IMR-90 (cell line): ENCODE measurements at regions not wholly inside any gene's neighbourhood (a gene's known extent, or its start where the extent isn't known, plus 50 kb on each side); places are given as distances from the start of the nearest gene placed in this dataset.
A peak's percentile ranks its signal among the peaks of the same experiment; 100 is the strongest.

Experiments
- ATAC-seq: fragments of 200-7000 bp; cut with Tn5 transposase; 2 replicates; pipeline ENCODE4 v1.9.1; 2020; ENCODE audit warnings: low read depth, mild to moderate bottlenecking, moderate library complexity
- BruUV-seq: library from RNA; stranded (reverse); fragments of 400-500 nt; replicated peaks from 2 replicates; lab custom pipeline; 2021; lab: Mats Ljungman, UMichigan
- CTCF ChIA-PET: fragments of 300-600 bp; formaldehyde crosslinking; extraction: SDS; loops from one replicate; lab custom pipeline; 2021; ENCODE audit warnings: antibody characterized with exemption; lab: Yijun Ruan, JAX
- POLR2A ChIA-PET: fragments of 300-600 bp; sonication (Branson Sonifier 250); formaldehyde crosslinking; loops from one replicate; lab custom pipeline; 2022; ENCODE audit warnings: antibody characterized with exemption; ENCODE audit not compliant: unreplicated experiment; lab: Charles Lee
- DNase-seq: peaks from one replicate; pipeline ENCODE4 v3.0.0; 2013
- H2AFZ ChIP-seq: replicated peaks from 2 replicates; pipeline ENCODE3; 2013; ENCODE audit warnings: low read length, mild to moderate bottlenecking; ENCODE audit not compliant: poor library complexity
- H2AK5ac ChIP-seq: 2 replicates; pipeline ENCODE4 v1.6.1; 2013; ENCODE audit warnings: low read depth, low read length, inconsistent platforms
- H2AK9ac ChIP-seq: replicated peaks from 2 replicates; pipeline ENCODE3; 2013; ENCODE audit warnings: mild to moderate bottlenecking, low read depth, low read length, moderate library complexity; ENCODE audit not compliant: poor library complexity
- H2BK120ac ChIP-seq: 2 replicates; pipeline ENCODE4 v1.6.1; 2013; ENCODE audit warnings: low read depth, low read length, inconsistent platforms
- H2BK15ac ChIP-seq: 3 replicates; pipeline ENCODE4 v1.6.1; 2013; ENCODE audit warnings: low read depth, low read length, inconsistent platforms
- H2BK20ac ChIP-seq: 2 replicates; pipeline ENCODE4 v1.6.1; 2013; ENCODE audit warnings: low read depth, mild to moderate bottlenecking, inconsistent platforms, low read length, moderate library complexity
- H2BK5ac ChIP-seq: 2 replicates; pipeline ENCODE4 v1.6.1; 2013; ENCODE audit warnings: mild to moderate bottlenecking, low read depth, low read length, inconsistent platforms; ENCODE audit not compliant: poor library complexity, severe bottlenecking
- H3K14ac ChIP-seq: replicated peaks from 2 replicates; pipeline ENCODE4 v1.6.1; 2013; ENCODE audit warnings: low read depth, low read length, inconsistent platforms
- H3K18ac ChIP-seq: 2 replicates; pipeline ENCODE4 v1.6.1; 2013; ENCODE audit warnings: low read depth, low read length, control low read depth
- H3K23ac ChIP-seq: 2 replicates; pipeline ENCODE4 v1.6.1; 2013; ENCODE audit warnings: low read depth, low read length, inconsistent platforms
- H3K27ac ChIP-seq: 2 replicates; pipeline ENCODE4 v1.5.1; 2013; ENCODE audit warnings: mild to moderate bottlenecking, control low read depth, low read length; ENCODE audit not compliant: insufficient read depth
- H3K27me3 ChIP-seq: 2 replicates; pipeline ENCODE4 v1.6.1; 2013; ENCODE audit warnings: low read length; ENCODE audit not compliant: control insufficient read depth, insufficient read depth
- H3K36me3 ChIP-seq: 2 replicates; pipeline ENCODE4 v1.6.1; 2013; ENCODE audit warnings: low read length, mixed read lengths; ENCODE audit not compliant: control insufficient read depth, insufficient read depth
- H3K4ac ChIP-seq: 2 replicates; pipeline ENCODE4 v1.6.1; 2013; ENCODE audit warnings: low read depth, low read length, inconsistent platforms
- H3K4me1 ChIP-seq: 2 replicates; pipeline ENCODE4 v1.6.1; 2013; ENCODE audit warnings: low read length, mixed read lengths; ENCODE audit not compliant: control insufficient read depth, insufficient read depth
- H3K4me2 ChIP-seq: 2 replicates; pipeline ENCODE4 v1.6.1; 2013; ENCODE audit warnings: low read depth, mild to moderate bottlenecking, control low read depth, low read length, moderate library complexity
- H3K4me3 ChIP-seq: 2 replicates; pipeline ENCODE4 v1.5.1; 2013; ENCODE audit warnings: low read depth, mild to moderate bottlenecking, control low read depth, low read length, moderate library complexity; ENCODE audit not compliant: insufficient read depth
- H3K56ac ChIP-seq: 2 replicates; pipeline ENCODE4 v1.6.1; 2013; ENCODE audit warnings: low read length, inconsistent platforms; ENCODE audit not compliant: insufficient read depth; ENCODE audit errors: extremely low read depth
- H3K79me1 ChIP-seq, 2 experiments: 2 replicates each; pipeline ENCODE4 v1.6.1; 2013; ENCODE audit warnings: low read length in 2 of 2, inconsistent platforms in 1 of 2, low read depth in 1 of 2
- H3K9ac ChIP-seq: 2 replicates; pipeline ENCODE4 v1.6.1; 2013; ENCODE audit warnings: low read depth, low read length, control low read depth
- H3K9me1 ChIP-seq: 2 replicates; pipeline ENCODE4 v1.6.1; 2013; ENCODE audit warnings: low read length, inconsistent platforms; ENCODE audit not compliant: insufficient read depth
- H3K9me3 ChIP-seq: 2 replicates; pipeline ENCODE4 v1.6.1; 2013; ENCODE audit warnings: low read length; ENCODE audit not compliant: control insufficient read depth, insufficient read depth
- H4K20me1 ChIP-seq: 2 replicates; pipeline ENCODE4 v1.6.1; 2013; ENCODE audit warnings: low read length, inconsistent platforms; ENCODE audit not compliant: insufficient read depth
- H4K5ac ChIP-seq: 2 replicates; pipeline ENCODE4 v1.6.1; 2013; ENCODE audit warnings: mild to moderate bottlenecking, low read depth, low read length, control low read depth
- H4K8ac ChIP-seq, 2 experiments: 2 replicates each; pipeline ENCODE4 v1.6.1; 2013; ENCODE audit warnings: low read depth in 2 of 2, low read length in 2 of 2, control low read depth in 1 of 2, inconsistent platforms in 1 of 2
- H4K91ac ChIP-seq: 2 replicates; pipeline ENCODE4 v1.6.1; 2013; ENCODE audit warnings: low read depth, low read length, inconsistent platforms; ENCODE audit not compliant: insufficient read depth
- FOS ChIP-seq: fragments of 150-350 bp; IDR thresholded peaks from 2 replicates; pipeline ENCODE4 v1.6.1; 2016; ENCODE audit warnings: low read depth, low read length
- MAFK ChIP-seq: IDR thresholded peaks from 2 replicates; pipeline ENCODE4 v1.6.1; 2012; ENCODE audit warnings: low read depth, low read length, improper control_type of control experiment
- MAZ ChIP-seq: IDR thresholded peaks from 2 replicates; pipeline ENCODE4 v1.6.1; 2012; ENCODE audit warnings: low read depth, mild to moderate bottlenecking, low read length, improper control_type of control experiment, moderate library complexity, borderline replicate concordance
- MXI1 ChIP-seq: IDR thresholded peaks from 2 replicates; pipeline ENCODE4 v1.6.1; 2012; ENCODE audit warnings: low read depth, mild to moderate bottlenecking, low read length, moderate library complexity, borderline replicate concordance
- NFE2L2 ChIP-seq: fragments of 150-350 bp; IDR thresholded peaks from 2 replicates; pipeline ENCODE4 v1.6.1; 2016; ENCODE audit warnings: low read depth, mild to moderate bottlenecking, low read length
- POLR2A ChIP-seq: IDR thresholded peaks from 2 replicates; pipeline ENCODE4 v1.6.1; 2012; ENCODE audit warnings: mild to moderate bottlenecking, low read depth, low read length
- RAD21 ChIP-seq: IDR thresholded peaks from 2 replicates; pipeline ENCODE4 v1.6.1; 2012; ENCODE audit warnings: low read length, improper control_type of control experiment
- RCOR1 ChIP-seq: IDR thresholded peaks from 2 replicates; pipeline ENCODE4 v1.6.1; 2012; ENCODE audit warnings: mild to moderate bottlenecking, low read length, improper control_type of control experiment; ENCODE audit not compliant: insufficient replicate concordance
- SMC3 ChIP-seq: fragments of 150-350 bp; IDR thresholded peaks from 2 replicates; pipeline ENCODE4 v1.6.1; 2016; ENCODE audit warnings: low read depth, mild to moderate bottlenecking, antibody characterized with exemption, low read length, moderate library complexity
- WGBS, 2 experiments: methylation state at CpG; one replicate each; pipeline versions ENCODE4 v1.1.5 to v1.1.7; 2013; ENCODE audit warnings: missing lambda C conversion rate in 2 of 2; ENCODE audit not compliant: insufficient read length in 1 of 2; ENCODE audit errors: extremely low coverage in 2 of 2; 5-methylcytosine and 5-hydroxymethylcytosine counted together
- dilution Hi-C: fragments of 300-500 bp; cut with HindIII; formaldehyde crosslinking; loops from one replicate; pipeline ENCODE4 v1.14.3; 2018; ENCODE audit warnings: low sequenced_read_pairs; ENCODE audit not compliant: unreplicated experiment
- in situ Hi-C: fragments of 300-500 bp; cut with MboI; formaldehyde crosslinking; loops from 3 replicates; pipeline ENCODE4 v1.14.3; 2019; ENCODE audit warnings: low sequenced_read_pairs, inconsistent platforms, mixed read lengths
- intact Hi-C: fragments of 100-400 bp; cut with micrococcal nuclease; formaldehyde crosslinking; loops from 2 replicates; pipeline ENCODE4 v1.10.0; 2022
- TF ChIP-seq, protein P1 (sequence below): fragments of 150-350 bp; IDR thresholded peaks from 2 replicates; pipeline ENCODE4 v1.6.1; 2016; ENCODE audit warnings: low read depth, mild to moderate bottlenecking, low read length, moderate library complexity, borderline replicate concordance

DNA sequence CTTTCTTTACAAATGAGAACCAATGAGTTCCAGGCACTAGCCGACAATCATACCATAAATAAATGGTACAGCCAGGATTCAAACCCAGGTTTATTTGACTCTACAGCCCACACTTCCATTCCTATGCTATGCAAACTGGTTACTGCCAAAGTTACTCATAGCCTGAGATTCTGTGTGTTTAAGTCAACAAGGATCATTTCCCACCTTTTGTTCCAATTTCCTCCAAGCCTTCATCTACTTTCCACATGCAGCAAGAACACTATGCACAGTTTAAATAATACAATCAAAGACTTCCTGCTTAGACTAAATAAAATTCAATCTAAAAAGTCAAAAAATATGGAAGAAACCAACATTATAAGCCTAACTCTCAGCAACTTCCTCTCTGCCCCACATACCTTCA, 59.2 kb upstream of the KLF12 start:
- 0 out of 2 replicates have a peak overlapping the region, but pooled peaks have one; percentile 8 for H2BK120ac ChIP-seq
- no peak overlapping the region for H3K14ac ChIP-seq
- no peak overlapping the region for H3K27ac ChIP-seq
- in situ Hi-C loops (no loop called here), intact Hi-C loops (no loop called here), dilution Hi-C loops (no loop called here)
- no peak overlapping the region for H2BK5ac ChIP-seq
- no peak overlapping the region for H2BK20ac ChIP-seq
- DNase-seq = no peak
- H3K4me2 ChIP-seq = no peak overlapping the region
- no peak overlapping the region for H3K9ac ChIP-seq
- H3K9me3 ChIP-seq = no peaks in the 10 kb centered on the region
- H3K23ac ChIP-seq = no peak overlapping the region
- H3K56ac ChIP-seq = no peak overlapping the region
- no peak overlapping the region; a peak in 1 of 4 replicates for H4K8ac ChIP-seq
- no peak for TF ChIP-seq SMC3
- no peak for TF ChIP-seq MAFK
- no peak for TF ChIP-seq RCOR1
- no peak for TF ChIP-seq FOS
- TF ChIP-seq RAD21 = no peak
- no peak for TF ChIP-seq MAZ
- TF ChIP-seq POLR2A = no peak
- no peak for TF ChIP-seq NFE2L2
- TF ChIP-seq, protein P1, sequence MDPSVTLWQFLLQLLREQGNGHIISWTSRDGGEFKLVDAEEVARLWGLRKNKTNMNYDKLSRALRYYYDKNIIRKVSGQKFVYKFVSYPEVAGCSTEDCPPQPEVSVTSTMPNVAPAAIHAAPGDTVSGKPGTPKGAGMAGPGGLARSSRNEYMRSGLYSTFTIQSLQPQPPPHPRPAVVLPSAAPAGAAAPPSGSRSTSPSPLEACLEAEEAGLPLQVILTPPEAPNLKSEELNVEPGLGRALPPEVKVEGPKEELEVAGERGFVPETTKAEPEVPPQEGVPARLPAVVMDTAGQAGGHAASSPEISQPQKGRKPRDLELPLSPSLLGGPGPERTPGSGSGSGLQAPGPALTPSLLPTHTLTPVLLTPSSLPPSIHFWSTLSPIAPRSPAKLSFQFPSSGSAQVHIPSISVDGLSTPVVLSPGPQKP = no peak
- TF ChIP-seq MXI1 = no peak
- H3K36me3 ChIP-seq = no peaks in the 10 kb centered on the region
- no peak overlapping the region for H4K5ac ChIP-seq
- H3K18ac ChIP-seq = no peak overlapping the region
- H3K4me3 ChIP-seq = no peak overlapping the region
- no peaks in the 10 kb centered on the region for H3K9me1 ChIP-seq
- H2AK9ac ChIP-seq = no peak overlapping the region
- no peaks in the 10 kb centered on the region for H3K79me1 ChIP-seq
- CTCF ChIA-PET = no interaction called here
- no peak overlapping the region for H4K91ac ChIP-seq
- peaks cover 3% of the 10 kb centered on the region; the same call in 1 of the 2 replicates for H3K4me1 ChIP-seq
- POLR2A ChIA-PET = no interaction called here
- H2AFZ ChIP-seq = no peak overlapping the region
- no peaks in the 10 kb centered on the region for H3K27me3 ChIP-seq
- no CpG with 5 or more reads among the region's 1 CpG for WGBS, 2 experiments
- H3K4ac ChIP-seq = no peak overlapping the region
- BruUV-seq = no TSS peak
- no peak overlapping the region for H2BK15ac ChIP-seq
- no peak for ATAC-seq
- H2AK5ac ChIP-seq = no peak overlapping the region
- no peaks in the 10 kb centered on the region for H4K20me1 ChIP-seq
